Iris pigment epithelial cell (primary cell): ENCODE measurements at regions not wholly inside any gene's neighbourhood (a gene's known extent, or its start where the extent isn't known, plus 50 kb on each side); places are given as distances from the start of the nearest gene placed in this dataset.
"Not testable (repeated sequence)": the region's sequence is repeated elsewhere in the genome, so short reads cannot be mapped to it uniquely, and the experiment has no call there.

Source experiments
- DNase-seq: peaks from one replicate; pipeline ENCODE4 v3.0.0-alpha.2; 2011; ENCODE audit warnings: low read depth

DNA sequence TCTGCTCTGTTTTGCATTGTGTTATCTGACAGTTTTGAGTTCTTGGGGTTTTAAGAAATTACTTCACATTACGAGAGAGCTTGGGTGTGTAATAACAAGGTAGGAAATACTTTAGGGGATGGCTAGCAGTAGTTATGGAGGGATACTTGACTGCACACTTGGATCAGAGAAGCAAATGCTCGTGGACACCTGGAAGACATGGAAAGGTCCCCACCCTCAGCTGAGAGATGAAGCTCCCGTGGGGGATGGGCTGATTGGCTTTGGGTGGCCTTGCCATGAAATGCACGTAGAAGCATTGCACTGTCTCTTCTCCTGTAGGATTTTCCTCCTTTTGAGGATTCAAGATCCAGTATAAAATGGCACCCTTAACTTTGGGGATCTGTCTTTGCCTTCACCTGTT lies 61.5 kb upstream of the UNC93A start:
- no peak for DNase-seq

DNA sequence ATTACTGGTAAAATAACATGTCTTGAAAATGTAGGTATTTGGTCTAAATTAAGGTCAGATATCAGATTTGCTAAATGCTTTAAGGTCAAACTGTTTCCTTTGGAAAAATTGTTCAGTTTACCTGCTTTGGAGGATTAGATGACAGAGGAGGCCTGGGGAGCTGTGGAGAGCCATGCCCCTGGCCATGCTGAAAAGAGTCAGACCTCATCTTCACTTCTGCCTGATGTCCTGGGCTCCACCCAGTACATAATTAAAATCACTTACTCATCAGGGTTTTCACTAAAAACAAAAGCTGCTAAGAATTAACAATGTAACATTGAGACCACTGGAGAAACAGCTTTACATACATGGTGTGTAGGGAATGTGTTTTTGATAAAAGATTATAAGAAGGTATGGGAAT lies 60.8 kb upstream of the UNC93A start:
- DNase-seq, result no peak

DNA sequence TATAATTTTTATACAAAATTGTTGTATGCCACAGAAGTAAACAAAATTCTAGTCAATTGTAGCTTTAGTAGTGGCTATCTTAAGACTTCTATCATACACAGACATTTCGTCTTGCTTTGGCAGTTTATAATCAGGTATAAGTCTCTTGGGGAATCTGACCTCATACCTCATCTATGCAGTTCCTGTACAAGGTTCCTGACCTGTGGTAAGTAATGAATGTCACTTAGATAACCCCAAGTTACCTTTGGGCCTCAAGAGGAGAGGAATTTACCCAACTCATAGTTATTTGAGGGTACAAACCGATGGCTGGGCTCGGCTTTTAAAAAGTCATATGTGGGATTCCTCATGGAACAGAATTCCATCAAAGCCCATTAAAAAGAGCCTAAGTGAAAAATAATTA lies 58.8 kb upstream of the UNC93A start:
- no peak for DNase-seq

DNA sequence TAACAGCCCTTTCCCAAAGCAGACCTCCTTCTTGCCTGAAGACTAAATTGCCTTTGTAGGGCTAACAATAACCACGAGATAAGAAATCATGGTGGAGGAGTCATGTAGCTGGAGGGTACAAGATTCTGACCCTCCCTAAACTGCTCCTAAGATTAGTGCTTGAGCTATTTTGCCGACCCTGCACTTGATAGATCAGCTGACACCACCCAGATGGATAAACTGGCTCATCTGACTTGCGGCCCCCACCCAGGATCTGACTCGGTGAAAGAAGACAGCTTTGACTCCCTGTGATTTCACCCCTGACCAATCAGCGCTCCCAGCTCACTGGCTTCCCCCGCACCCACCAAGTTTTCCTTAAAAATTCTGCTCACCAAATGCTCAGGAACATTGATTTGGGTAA lies 57.6 kb upstream of the UNC93A start:
- no peak for DNase-seq

DNA sequence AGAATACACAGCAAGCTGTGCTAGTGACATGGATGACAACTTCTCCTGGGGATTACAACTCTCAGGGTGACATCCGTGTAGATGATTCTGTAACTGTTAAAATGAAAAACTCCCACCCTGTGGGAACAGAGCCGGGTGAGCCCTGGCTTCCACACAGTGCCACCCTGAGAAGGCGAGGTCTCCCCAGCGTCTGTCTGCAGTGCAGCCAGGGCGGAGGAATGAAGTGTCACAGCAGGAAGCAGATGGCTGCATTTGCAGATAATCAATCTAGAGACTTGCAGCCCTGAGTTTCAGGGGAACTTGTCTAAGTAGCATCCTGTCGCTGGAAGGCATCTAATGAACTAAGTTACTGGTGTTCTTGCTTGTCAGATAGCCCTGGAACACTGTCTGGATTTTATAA lies 56.5 kb upstream of the UNC93A start:
- DNase-seq, result not testable (repeated sequence)

DNA sequence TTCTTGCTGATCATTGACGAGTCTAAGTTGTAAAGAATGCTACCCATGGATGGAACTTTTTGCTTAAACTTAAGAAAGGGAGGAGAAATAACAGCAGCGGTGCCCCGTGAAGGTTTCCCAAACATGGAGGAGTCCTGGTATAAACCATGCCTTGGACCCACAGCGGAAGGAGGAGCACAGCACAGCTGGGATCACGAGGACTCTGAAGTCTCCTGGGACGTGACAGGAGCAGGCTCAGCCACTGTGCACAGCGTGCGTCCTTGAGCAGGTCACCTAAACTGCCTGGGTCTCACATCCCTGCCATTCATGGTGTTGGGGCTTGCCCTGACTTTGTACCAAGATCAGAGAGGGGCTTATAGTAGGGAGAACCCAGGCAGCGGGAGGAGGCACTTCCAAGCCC lies 56.1 kb upstream of the UNC93A start:
- no peak for DNase-seq

DNA sequence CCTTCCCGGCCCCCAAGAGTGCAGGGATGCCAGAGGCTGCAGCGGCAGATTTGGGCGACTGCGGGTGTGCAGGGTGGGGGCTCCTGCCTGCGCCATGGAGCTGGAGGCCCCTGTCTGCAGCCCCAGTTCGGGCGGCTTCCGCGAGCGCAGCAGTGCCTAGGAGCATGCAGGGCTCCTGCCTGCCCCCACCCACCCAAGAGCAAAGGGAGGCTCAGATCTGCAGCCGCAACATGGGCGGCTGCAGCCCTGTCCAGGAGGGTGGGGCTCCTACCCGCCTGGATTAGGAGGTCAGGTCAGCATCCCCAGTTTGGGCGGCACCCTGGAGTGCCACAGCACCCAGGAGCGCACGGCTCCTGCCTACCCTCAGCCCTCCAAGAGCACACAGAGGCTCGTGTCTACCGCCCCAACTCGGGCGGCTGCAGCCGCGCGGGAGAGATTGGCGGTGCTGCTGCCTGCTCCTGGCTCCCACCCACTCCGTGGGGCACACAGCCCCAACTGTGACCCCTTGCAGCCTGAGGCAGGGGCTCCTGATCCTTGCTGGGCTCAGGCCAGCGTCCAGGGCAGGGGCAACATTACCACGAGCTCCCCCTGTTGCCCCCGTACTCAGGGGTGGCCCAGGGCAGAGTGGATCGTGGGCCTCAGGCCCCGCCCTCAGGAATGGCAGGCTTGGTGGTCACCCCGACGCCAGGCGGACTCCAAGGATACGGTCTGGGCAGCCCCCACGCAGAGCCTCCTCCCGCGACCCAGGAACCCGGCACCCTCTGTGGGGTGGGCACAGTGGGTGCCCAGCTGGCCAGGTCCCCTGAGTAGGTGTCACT lies 55.5 kb upstream of the UNC93A start:
- DNase-seq, result no peak

DNA sequence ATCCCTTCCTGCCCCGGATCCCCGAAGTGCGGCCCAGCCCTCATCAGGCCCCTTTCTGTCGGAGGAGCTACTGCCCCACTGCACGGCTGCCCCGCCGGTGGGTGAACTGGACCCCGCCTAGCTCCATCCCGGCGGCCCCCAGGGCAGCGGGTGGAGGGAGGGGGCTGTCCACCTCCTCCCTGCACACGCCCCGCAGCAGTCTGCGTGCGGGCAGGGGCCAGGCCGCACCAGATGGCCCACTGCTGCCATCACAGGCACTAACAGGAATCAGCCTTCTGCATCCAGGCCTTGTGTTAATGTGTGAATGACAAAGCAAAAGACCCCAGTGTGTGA lies 54.9 kb upstream of the UNC93A start:
- DNase-seq, result no peak

GRCh38 chr6:167237438-167238145 lies 53.5 kb upstream of the UNC93A start:
- DNase-seq, result no peak

GRCh38 chr6:167238146-167238693 lies 52.9 kb upstream of the UNC93A start:
- DNase-seq, result no peak

DNA sequence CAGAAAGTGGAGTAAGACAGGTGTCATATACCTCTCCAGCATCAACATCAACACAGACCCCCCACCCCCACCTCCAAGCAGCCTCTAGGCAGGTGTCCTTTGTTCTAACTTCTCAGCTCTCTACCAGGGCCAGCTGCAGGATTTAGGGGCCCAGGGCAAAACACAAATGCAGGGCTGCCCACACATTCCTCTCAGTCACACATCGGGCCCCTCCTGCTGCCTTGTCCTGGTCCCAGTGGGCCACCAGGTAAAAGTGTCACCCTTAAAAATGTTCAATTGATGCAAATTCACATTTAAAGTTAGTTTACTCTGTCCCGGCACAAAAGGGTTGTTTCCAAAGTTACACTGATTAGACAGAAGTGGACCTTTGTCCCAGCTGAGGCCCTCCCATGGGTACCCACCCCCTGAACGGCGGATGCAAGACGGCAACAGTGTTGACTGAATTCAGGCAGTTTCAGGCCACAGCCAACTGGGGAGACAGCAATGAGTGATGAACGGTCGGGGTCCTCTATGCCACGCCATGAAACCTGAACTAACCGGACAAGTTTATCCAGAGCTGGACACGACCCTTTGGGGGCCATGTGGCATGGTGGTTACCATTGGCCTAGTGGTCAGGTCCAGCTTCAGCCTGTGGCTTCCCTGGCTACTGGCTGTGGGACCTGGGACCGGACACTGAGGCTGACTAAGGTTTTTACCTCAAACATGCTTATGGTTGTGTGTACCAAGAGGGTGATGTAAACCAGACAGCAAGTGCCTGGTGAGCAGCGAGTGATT lies 52.2 kb upstream of the UNC93A start:
- DNase-seq, result no peak

DNA sequence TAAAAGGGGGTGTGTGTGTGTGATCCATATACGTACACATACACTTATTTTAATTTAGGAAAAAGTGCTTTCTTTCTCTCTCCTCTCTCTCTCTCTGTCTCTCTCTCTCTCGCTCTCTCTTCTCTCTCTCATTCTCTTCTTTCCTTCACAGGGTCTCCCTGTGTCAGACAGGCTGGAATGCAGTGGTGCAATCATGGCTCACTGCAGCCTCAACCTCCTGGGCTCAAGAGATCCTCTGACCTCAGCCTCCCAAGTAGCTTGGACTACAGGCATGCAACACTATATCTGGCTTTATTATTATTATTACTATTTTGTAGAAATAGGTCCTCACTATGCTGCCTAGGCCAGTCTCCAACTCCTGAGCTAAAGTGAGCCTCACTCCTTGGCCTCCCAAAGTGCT lies 51.6 kb upstream of the UNC93A start:
- not testable (repeated sequence) for DNase-seq

DNA sequence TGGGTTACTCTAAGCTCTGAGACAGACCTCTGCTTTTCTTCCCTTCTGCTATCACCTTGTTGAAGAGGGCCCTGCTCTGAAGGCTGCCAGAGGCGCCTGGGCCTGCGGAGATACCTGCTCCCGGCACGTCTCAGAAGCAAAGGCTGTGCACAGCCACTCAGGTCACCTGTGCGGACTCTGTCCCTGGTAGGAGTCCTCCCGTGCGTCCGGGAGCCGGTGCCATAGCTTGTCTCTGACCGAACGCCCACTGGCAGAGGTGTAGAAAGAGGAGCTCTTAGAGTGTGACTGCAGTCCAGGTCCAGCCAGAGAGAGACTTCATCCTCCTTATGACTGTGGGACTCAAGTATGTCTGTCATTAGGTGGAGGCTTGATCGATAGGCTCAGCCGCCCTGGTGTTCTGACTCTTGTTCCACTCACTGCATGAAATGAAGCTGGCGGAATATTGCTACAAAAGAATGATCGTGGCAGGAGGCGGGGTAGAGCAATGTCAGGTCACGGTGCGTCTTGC lies 51.0 kb upstream of the UNC93A start:
- DNase-seq, result no peak
